NCI-H1092 (cell line): ENCODE measurements at regions not wholly inside any gene's neighbourhood (a gene's known extent, or its start where the extent isn't known, plus 50 kb on each side); places are given as distances from the start of the nearest gene placed in this dataset.
A peak's percentile ranks its signal among the peaks of the same experiment; 100 is the strongest.

ENCODE experiments used
- DNase-seq: peaks from one replicate; lab custom pipeline; 2025; lab: John Stamatoyannopoulos, UW

DNA sequence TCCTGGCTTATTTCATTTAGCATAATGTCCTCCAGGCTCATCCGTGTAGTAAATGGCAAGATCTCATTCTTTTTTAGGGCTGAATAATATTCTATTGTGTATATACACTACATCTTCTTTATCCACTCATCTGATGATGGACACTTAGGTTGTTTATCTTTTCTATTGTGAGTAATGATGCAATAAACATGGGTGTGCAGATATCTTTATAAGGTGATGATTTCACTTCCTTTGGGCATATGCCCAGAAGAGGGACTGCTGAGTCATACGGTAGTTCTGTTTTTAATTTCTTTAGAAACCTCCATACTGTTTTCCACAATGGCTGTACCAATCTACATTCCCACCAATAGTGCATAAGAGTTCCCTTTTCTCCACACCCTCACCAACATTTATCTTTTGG is 317.6 kb upstream of the CNKSR2 start:
- DNase-seq: no peak

- DNase-seq: no peak
Observed at GRCh38 chrX:21047034-21047455, 327.2 kb upstream of the CNKSR2 start.

- DNase-seq: no peak
Observed at GRCh38 chrX:21014326-21014725, 359.9 kb upstream of the CNKSR2 start.

DNA sequence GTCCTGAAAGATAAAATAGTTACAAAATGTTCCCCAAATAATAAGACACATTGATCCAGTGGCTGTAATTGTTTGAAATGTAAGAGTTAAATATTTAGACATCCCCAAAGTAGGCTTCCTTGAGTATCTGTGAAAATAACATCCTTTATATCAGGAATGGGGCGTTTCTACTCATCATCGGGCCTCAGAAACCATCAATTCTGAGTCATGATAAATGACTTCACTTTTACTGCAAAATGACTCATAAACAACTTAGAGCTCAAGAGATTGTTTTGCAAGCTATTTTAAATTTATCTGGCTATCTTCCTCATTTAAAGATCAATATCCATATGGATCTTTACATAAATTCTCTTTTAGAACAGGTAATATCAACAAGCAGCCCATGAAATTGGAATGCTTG is 369.4 kb upstream of the CNKSR2 start:
- no peak for DNase-seq

- no peak for DNase-seq
Observed at GRCh38 chrX:20995829-20996228, 378.4 kb upstream of the CNKSR2 start.

DNA sequence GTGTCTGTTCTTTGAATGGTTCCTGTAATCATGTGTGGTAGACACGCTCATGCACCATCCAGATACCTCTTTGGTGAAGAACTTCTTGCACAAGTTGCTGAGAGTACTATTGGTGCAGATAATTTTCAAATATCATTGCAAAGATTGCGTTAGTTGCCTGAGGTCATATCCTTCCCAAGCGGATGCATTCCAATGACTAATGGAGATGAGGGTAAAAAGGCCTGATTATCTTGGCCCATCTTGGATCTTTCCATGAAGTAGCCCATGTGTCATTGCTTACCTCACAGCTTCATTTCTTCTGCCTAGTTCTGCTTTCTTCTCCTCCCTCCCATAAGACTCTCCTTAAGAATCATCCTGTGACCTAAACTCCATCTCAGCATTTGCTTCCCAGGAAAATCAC is 384.9 kb upstream of the CNKSR2 start:
- no peak for DNase-seq

DNA sequence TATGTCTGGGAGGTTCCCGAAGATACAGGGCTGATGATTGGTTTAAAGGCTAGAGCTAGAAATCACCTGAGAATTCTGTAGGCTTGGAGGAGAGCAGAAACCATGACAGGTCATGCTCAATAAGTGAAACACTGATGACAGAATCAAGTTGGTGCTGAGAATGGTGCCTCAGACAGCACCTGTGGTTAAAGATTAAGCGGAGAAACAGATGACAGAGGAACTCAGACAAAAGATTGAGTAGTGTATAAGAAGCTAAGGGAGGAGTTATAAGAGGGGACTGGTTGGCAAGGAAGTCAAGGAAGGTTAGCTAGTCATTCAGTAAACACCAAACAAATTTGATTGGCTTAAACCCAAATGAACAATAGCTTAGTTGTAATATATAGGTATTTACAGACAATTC is 385.4 kb upstream of the CNKSR2 start:
- no peak for DNase-seq

DNA sequence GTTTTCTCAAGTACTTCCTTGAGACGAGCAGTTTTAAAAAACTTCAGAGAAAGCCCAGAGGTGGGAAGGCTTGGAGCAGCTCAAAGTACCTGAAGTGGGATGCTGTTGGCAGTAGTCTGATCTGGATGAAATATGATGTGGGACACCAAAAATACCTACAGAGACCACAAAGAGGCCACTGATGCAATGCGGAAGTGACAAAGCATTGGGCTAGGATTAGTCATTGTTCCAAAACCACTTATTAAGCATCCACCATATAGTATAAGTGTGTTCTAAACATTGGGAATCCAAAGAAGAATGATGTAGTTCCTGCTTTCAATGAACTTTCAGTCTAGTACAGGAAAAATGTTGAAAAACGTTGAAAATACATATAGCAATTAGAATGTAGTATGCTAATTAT is 386.1 kb upstream of the CNKSR2 start:
- DNase-seq: no peak

DNA sequence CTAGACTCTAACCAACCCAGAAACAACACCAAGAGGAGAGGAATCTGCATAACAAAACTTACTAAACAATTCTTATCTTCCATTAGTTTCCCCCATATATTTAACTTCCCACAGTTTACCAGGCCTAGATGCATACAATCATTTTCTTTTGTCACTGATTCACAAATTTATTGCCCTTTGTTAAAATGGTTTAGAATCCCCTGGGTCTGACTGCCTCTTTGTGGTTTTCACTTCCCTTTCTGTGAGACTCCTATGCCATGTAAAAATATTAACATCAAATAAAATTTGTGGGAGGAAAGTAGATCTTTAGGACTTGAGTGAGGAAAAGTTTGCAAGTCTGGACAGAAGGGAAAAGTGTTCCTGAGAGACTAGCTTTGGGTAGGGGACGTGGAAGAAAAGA is 393.8 kb upstream of the CNKSR2 start:
- DNase-seq: no peak

DNA sequence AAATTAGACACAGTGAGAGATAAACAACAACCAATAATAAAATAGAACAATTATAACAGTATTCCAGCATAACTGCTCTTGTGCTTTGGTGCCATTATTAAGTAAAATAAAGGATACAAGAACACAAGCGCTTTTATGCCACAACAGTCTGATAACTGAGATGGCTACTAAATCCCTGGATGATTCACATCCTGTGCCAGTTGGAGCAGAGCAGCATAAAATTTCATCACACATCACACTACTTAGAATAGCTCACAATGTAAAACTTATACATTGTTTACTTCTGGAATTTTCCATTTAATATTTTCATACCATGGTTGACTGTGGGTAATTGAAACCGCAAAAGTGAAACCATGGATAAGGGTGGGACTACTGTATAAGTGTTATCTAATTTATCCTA is 399.9 kb upstream of the CNKSR2 start:
- DNase-seq: no peak

GRCh38 chrX:20973038-20973437 is 401.2 kb upstream of the CNKSR2 start:
- DNase-seq: no peak

GRCh38 chrX:20971250-20971649 is 403.0 kb upstream of the CNKSR2 start:
- no peak for DNase-seq

GRCh38 chrX:20969565-20969964 is 404.7 kb upstream of the CNKSR2 start:
- DNase-seq: no peak

- no peak for DNase-seq
Observed at GRCh38 chrX:20968996-20969395, 405.2 kb upstream of the CNKSR2 start.

GRCh38 chrX:20967725-20968124 is 406.5 kb upstream of the CNKSR2 start:
- peak; percentile 52 for DNase-seq

GRCh38 chrX:20965270-20966044 is 408.8 kb upstream of the CNKSR2 start:
- DNase-seq: no peak

GRCh38 chrX:20954014-20954413 is 420.2 kb upstream of the CNKSR2 start:
- no peak for DNase-seq

GRCh38 chrX:20952180-20952579 is 422.0 kb upstream of the CNKSR2 start:
- no peak for DNase-seq

- DNase-seq: no peak
Observed at GRCh38 chrX:20951016-20951810, 423.0 kb upstream of the CNKSR2 start.

DNA sequence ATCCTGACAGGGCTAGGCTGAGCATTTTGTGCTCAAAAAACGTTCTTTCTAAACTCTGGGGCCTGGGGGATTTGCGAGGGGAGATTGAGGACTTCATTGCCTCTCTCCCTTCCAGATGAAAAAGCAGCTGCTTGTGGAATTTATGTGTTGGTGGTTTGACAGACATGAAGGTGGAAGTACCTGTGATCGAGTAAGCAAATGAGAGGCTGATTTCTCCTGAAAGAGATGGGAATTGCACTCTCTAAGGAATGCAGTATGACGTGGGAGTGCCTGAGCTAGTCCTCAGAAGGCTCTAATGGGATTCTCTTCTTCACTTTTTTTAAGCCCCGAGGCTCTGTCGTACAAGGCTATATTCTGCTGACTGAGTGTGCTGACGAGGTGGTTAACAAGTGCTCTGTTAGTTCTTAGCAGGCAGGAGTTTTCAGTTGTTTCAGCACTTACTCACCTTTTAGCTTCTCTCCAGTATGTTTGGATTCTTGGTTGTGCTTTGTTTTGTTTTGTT is 426.8 kb upstream of the CNKSR2 start:
- DNase-seq: no peak

DNA sequence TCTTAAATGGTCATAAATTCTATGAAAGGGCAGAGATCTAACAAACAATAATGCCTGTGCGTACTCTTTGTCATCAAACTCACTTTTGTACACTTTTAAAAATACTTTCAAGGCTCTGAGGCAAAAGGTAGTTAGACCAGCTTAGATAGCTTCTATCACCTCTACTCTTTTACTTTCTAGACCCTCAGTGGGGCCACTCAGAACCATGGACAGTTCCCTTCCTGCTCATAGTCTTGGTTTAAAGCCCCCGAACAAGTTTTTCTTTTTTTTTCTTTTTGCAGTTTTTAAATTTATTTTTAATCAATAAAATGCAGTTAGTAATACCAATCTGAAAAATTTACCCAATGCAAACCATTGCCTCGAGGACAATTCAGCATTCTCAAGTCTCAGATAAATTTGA is 460.5 kb upstream of the CNKSR2 start:
- no peak for DNase-seq

DNA sequence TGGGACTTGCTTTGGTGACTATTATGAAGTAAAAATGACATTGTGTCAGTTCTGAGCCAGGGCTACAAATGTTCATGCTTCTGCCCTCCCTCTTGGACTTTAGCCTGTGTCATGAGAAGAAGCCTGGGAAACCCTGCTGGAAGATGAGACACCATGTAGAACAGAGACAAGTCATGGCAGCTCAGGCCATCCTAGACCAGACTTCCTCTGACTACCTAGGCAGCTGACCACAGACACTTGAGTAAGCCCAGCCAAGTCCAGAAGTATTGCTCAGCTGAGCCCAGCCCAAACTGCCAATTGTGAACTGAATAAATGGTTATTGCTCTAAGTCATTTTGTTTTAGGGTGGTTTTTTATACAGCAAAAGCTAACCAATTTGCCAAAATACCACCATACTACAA is 467.6 kb upstream of the CNKSR2 start:
- no peak for DNase-seq

- DNase-seq: no peak
Observed at GRCh38 chrX:20884565-20884964, 489.7 kb upstream of the CNKSR2 start.
